Endodermal cell (in vitro differentiated cells): ENCODE measurements at regions not wholly inside any gene's neighbourhood (a gene's known extent, or its start where the extent isn't known, plus 50 kb on each side); places are given as distances from the start of the nearest gene placed in this dataset.

Experiments used
- DNase-seq: peaks from one replicate; pipeline ENCODE4 v3.0.0-alpha.2; 2017
- H3K27ac ChIP-seq: 2 replicates; pipeline ENCODE4 v1.5.1; 2013; ENCODE audit warnings: mild to moderate bottlenecking, low read depth, low read length, moderate library complexity
- H3K27me3 ChIP-seq: 2 replicates; pipeline ENCODE4 v1.6.1; 2013; ENCODE audit warnings: mild to moderate bottlenecking, low read length, moderate library complexity; ENCODE audit not compliant: insufficient read depth, control insufficient read depth, poor library complexity, severe bottlenecking
- H3K36me3 ChIP-seq: 2 replicates; pipeline ENCODE4 v1.7.0; 2013; ENCODE audit warnings: mild to moderate bottlenecking, low read length, moderate library complexity; ENCODE audit not compliant: control insufficient read depth, insufficient read depth
- H3K4me1 ChIP-seq: one replicate; pipeline ENCODE4 v1.7.0; 2013; ENCODE audit warnings: low read length; ENCODE audit not compliant: control insufficient read depth, insufficient read depth
- H3K4me3 ChIP-seq: 2 replicates; pipeline ENCODE4 v1.5.1; 2013; ENCODE audit warnings: mild to moderate bottlenecking, low read length, moderate library complexity
- H3K9ac ChIP-seq: 2 replicates; pipeline ENCODE4 v1.6.1; 2013; ENCODE audit warnings: mild to moderate bottlenecking, low read length, moderate library complexity; ENCODE audit not compliant: poor library complexity, severe bottlenecking; ENCODE audit errors: extremely low read depth
- H3K9me3 ChIP-seq: 2 replicates; pipeline ENCODE4 v1.6.1; 2013; ENCODE audit warnings: mild to moderate bottlenecking, low read length, moderate library complexity; ENCODE audit not compliant: control insufficient read depth
- H3K27ac Mint-ChIP-seq: 2 replicates; pipeline ENCODE4 v1.8.0; 2020; ENCODE audit warnings: mixed read lengths
- H3K27me3 Mint-ChIP-seq: 2 replicates; pipeline ENCODE4 v1.8.0; 2021; ENCODE audit warnings: mild to moderate bottlenecking, mixed read lengths; ENCODE audit not compliant: insufficient read depth
- H3K36me3 Mint-ChIP-seq: 2 replicates; pipeline ENCODE4 v1.8.0; 2020; ENCODE audit warnings: low read depth, mixed read lengths
- H3K4me1 Mint-ChIP-seq: 2 replicates; pipeline ENCODE4 v1.8.0; 2020; ENCODE audit warnings: mixed read lengths
- H3K4me3 Mint-ChIP-seq: 2 replicates; pipeline ENCODE4 v1.8.0; 2020; ENCODE audit warnings: mild to moderate bottlenecking, moderate library complexity, mixed read lengths
- H3K9me3 Mint-ChIP-seq: 2 replicates; pipeline ENCODE4 v1.8.0; 2020; ENCODE audit warnings: mild to moderate bottlenecking, mixed read lengths
- CTCF ChIP-seq: fragments of 200-600 bp; sonication (generic); conservative IDR thresholded peaks from 2 replicates; pipeline ENCODE4 v1.5.0; 2021; ENCODE audit warnings: antibody characterized with exemption, mild to moderate bottlenecking
- WGBS, 2 experiments: methylation state at CpG; one replicate each; pipeline versions ENCODE4 v1.1.5 to v1.1.7; 2013; ENCODE audit warnings: missing lambda C conversion rate in 2 of 2, mixed read lengths in 1 of 2; ENCODE audit not compliant: insufficient coverage in 1 of 2, insufficient read length in 1 of 2; 5-methylcytosine and 5-hydroxymethylcytosine counted together

- H3K36me3 ChIP-seq = no peaks in the 10 kb centered on the region
- H3K9me3 ChIP-seq = no peaks in the 10 kb centered on the region
- DNase-seq = no peak
- no peak for TF ChIP-seq CTCF
- H3K9ac ChIP-seq = no peak overlapping the region
- no peak overlapping the region for H3K27ac Mint-ChIP-seq
- H3K27me3 Mint-ChIP-seq = no peaks in the 10 kb centered on the region
- no peaks in the 10 kb centered on the region for H3K9me3 Mint-ChIP-seq
- WGBS, 2 experiments = 83 to 86% methylated on average over 1 to 6 of the region's 6 CpGs
- no peaks in the 10 kb centered on the region for H3K4me1 ChIP-seq
- peaks cover 5% of the 10 kb centered on the region for H3K4me1 Mint-ChIP-seq
- no peaks in the 10 kb centered on the region for H3K27me3 ChIP-seq
- no peak overlapping the region for H3K27ac ChIP-seq
- H3K36me3 Mint-ChIP-seq = no peaks in the 10 kb centered on the region
- H3K4me3 ChIP-seq = no peak overlapping the region
- no peak overlapping the region for H3K4me3 Mint-ChIP-seq
Measured at GRCh38 chr11:13897646-13898276, 64.8 kb upstream of the SPON1 start.

DNA sequence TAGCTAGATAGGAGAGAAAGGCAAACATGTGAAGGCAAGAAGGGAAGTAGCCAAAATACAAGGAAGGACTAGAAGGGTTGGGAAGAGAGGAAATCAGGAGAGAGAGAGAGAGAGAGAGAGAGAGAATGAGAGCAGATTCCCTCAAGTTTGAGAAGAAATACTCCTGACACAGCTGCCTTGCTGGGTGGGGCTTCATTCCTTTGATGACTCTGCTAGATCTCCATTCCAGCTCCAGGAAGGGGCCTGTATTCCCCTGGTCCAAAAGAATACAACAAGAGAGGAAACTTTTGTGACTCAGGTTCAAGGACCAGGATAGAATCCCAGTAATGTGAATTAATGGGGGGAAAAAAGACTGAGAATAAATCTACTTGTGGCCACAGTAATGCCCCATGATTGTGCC is 62.9 kb upstream of the SPON1 start:
- no peaks in the 10 kb centered on the region for H3K27me3 ChIP-seq
- no peak overlapping the region for H3K27ac ChIP-seq
- H3K9me3 ChIP-seq = no peaks in the 10 kb centered on the region
- H3K9me3 Mint-ChIP-seq = no peaks in the 10 kb centered on the region
- TF ChIP-seq CTCF = no peak
- H3K36me3 ChIP-seq = no peaks in the 10 kb centered on the region
- H3K4me3 Mint-ChIP-seq = no peak overlapping the region
- H3K27ac Mint-ChIP-seq = no peak overlapping the region
- DNase-seq = no peak
- no peak overlapping the region for H3K4me3 ChIP-seq
- no peak overlapping the region for H3K9ac ChIP-seq
- H3K4me1 ChIP-seq = no peaks in the 10 kb centered on the region
- peaks cover 5% of the 10 kb centered on the region for H3K4me1 Mint-ChIP-seq
- no peaks in the 10 kb centered on the region for H3K27me3 Mint-ChIP-seq
- H3K36me3 Mint-ChIP-seq = no peaks in the 10 kb centered on the region

DNA sequence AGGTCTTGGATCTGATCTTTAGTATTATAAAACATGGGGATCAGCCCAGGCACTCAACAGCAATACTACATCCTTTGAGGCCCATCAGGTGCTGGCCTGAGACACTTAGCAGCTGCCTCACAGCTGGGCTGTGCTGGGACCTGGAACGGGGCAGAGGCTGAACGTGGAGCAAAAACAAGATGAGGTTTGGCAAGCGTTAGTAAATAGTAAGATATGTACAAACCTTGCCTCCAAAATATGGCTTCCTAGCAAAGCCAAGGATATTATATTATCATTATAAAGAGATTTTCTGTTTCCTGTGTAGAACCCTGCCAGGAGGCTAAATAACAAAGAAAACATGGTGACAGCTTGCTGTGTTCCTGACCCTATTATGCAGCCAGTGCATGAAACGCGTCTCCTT is 60.0 kb upstream of the SPON1 start:
- WGBS, 2 experiments = 58 to 78% methylated on average over 2 to 4 of the region's 5 CpGs

More for the DNA sequence above, 60.0 kb upstream of the SPON1 start:
- H3K27ac ChIP-seq = no peak overlapping the region
- Mint-ChIP-seq H3K27ac (no peak overlapping the region), H3K36me3 (no peaks in the 10 kb centered on the region), H3K4me3 (no peak overlapping the region), H3K4me1 (peaks cover 5% of the 10 kb centered on the region), H3K27me3 (no peaks in the 10 kb centered on the region), H3K9me3 (peaks cover 10% of the 10 kb centered on the region)
- no peaks in the 10 kb centered on the region for H3K36me3 ChIP-seq
- no peak overlapping the region for H3K9ac ChIP-seq
- H3K4me1 ChIP-seq = no peaks in the 10 kb centered on the region
- no peak for DNase-seq
- no peaks in the 10 kb centered on the region for H3K9me3 ChIP-seq
- H3K27me3 ChIP-seq = no peaks in the 10 kb centered on the region
- no peak for TF ChIP-seq CTCF
- H3K4me3 ChIP-seq = no peak overlapping the region
